ENCODE measurements at regions not wholly inside any gene's neighbourhood (a gene's known extent, or its start where the extent isn't known, plus 50 kb on each side); places are given as distances from the start of the nearest gene placed in this dataset.
A peak's percentile ranks its signal among the peaks of the same experiment; 100 is the strongest.
"Not testable (repeated sequence)": the region's sequence is repeated elsewhere in the genome, so short reads cannot be mapped to it uniquely, and the experiment has no call there.

- DNase-seq, result peak in 2 of 5 experiments; percentile 91 to 95
Measured at GRCh38 chr13:24618011-24618955, 61.9 kb upstream of the ATP12A start.

GRCh38 chr13:24619282-24619681 lies 60.9 kb upstream of the ATP12A start:
- no peak for DNase-seq

GRCh38 chr13:24622481-24623148 lies 57.6 kb upstream of the ATP12A start:
- DNase-seq, result not testable (repeated sequence)

- no peak for DNase-seq
Measured at GRCh38 chr13:24623149-24623665, 57.0 kb upstream of the ATP12A start.

DNA sequence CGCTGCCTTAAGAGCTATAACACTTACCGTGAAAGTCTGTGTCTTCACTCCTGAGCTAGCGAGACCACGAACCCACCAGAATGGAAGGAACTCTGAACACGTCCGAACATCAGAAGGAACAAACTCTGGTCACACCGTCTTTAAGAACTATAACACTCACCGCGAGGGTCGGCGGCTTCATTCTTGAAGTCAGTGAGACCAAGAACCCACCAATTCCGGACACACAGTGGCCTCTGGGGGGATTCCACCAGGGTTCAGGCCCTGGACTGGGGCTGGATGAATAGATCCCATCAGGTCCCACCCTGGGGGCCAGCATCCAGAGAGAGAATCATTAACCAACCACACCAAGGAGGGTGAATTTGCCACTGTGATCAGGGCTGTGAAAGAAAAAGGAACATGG lies 55.8 kb upstream of the ATP12A start:
- DNase-seq, result no peak

DNA sequence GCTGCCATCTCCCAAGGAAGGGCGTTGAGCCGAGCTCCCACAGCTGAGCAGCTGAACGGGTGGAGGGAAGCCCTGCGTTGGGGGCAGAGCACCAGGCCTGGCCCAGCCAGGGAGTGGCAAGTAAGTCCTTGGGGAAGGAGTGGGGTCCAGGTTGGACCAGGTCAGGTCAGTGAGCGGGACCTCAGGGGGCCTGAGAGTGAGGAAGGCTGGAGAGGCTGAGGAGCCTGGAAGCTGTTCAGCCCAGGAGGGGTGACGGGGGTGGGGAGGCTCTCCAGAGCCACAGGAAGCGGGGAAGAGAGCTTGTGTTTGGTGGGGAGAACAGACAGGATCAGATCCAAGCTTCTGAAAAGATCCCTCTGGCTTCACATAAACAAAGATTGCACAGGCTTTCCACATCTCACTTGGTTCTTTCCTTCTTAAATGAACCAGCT lies 55.4 kb upstream of the ATP12A start:
- DNase-seq, result no peak

- DNase-seq, result peak in 1 of 5 experiments; percentile 62
Measured at GRCh38 chr13:24625331-24625731, 54.9 kb upstream of the ATP12A start.

- DNase-seq, result peak in 2 of 5 experiments; percentile 16 to 67
Measured at GRCh38 chr13:24625870-24626849, 54.0 kb upstream of the ATP12A start.

DNA sequence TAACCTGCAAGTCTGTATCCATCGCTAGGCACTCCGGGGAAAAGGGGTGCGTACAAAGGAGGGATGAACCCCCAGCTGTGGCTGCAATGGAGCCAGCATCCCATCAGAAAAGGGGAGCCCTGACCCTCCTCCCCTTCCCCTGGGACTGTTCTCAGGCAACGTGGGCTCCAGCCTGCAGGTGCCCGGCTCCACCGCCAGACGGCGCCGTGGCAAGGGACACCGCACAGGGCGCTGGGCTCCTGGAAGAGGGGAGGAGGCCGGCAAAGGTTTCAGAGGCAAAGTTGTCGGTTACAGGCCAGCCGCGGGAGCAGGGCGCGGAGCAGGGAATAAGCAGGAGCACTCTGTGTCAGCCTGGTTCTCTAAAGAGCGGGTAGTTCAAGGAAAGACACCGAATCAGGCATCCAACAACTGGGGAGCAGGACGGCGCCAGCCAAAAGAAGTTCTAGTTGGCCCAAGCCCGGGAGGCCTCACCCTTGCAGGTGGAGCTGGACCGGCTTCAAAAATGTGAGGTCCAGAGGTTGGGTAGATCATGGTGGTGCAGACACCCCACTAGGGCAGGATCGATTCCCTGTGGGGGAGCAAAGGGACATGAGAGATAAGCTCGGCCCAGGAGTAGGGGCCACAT lies 53.0 kb upstream of the ATP12A start:
- DNase-seq, result no peak

DNA sequence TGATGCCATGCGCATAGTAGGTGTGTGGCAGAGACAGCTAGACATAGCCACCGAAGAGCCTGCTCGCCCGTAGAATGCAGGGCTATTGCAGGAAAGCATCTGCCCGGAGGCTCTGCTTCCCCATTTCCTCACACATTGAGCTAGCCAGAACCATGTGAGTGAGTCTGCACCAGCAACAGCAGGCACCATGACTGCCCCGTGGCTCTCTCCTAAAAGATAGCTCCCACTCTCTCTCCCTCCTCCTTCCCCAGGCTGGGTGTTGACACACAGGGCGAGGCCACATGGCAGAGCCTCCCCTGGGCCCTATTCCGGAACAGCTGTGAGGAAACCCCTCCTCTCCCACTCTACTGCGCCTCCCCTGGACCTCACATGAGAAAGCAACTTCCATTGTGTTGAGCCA lies 52.3 kb upstream of the ATP12A start:
- no peak for DNase-seq

- DNase-seq, result no peak
Measured at GRCh38 chr13:24629320-24629719, 50.9 kb upstream of the ATP12A start.

GRCh38 chr13:24630121-24630520 lies 50.1 kb upstream of the ATP12A start:
- no peak for DNase-seq
